ENCODE measurements at regions not wholly inside any gene's neighbourhood (a gene's known extent, or its start where the extent isn't known, plus 50 kb on each side); places are given as distances from the start of the nearest gene placed in this dataset.

DNA sequence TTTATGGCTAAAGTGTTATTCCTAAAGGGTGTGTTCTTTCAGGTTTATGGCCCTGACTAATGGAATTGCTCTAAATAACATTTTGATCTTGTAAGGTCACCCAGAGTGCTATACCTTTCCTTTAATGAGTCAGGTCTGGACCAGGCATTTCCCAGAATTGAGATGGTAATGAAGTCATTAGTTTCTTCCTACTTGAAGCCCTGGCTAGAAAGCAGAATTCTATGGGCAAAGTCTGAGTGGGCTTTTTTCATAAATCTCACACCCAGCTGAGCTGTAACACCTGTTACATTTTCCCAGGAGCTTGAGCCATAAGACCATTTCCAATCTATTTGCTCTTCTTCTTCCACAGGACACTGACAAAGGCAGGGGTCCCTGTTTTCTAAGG is 122.0 kb upstream of the ID4 start:
- CTCF ChIA-PET (ENCODE audit: partially characterized antibody): no interaction called here
- H3K18ac ChIP-seq (ENCODE audit: extremely low read depth, low read length): no peak overlapping the region
- no peak overlapping the region for H2AK5ac ChIP-seq (ENCODE audit: low read depth, low read length)
- H2BK15ac ChIP-seq (ENCODE audit: low read length): no peak overlapping the region
- no peaks in the 10 kb centered on the region for H4K20me1 ChIP-seq (replicated peaks in 1 of 2; ENCODE audit: control insufficient read depth in 1 of 2, insufficient read depth in 2 of 2, low read length in 2 of 2)
- DNase-seq (ENCODE audit: low read depth in 1 of 2, low spot score in 2 of 2) (no peak), FAIRE-seq (no peak)
- H4K8ac ChIP-seq (ENCODE audit: extremely low read depth, insufficient read depth, low read length): no peak overlapping the region
- no peaks in the 10 kb centered on the region for H3K36me3 ChIP-seq (ENCODE audit: control insufficient read depth in 2 of 4, insufficient read depth in 4 of 4, low read length in 3 of 4)
- H3K9me3 ChIP-seq (ENCODE audit: insufficient read depth in 2 of 2, low read depth in 1 of 2, low read length in 1 of 2): no peaks in the 10 kb centered on the region
- H2BK5ac ChIP-seq (ENCODE audit: low read depth, low read length): no peak overlapping the region
- H4K91ac ChIP-seq (replicated peaks; ENCODE audit: insufficient read length, low read length): no peak overlapping the region
- TF ChIP-seq NRF1 (IDR thresholded peaks at IDR 0.05; ENCODE audit: low read depth, low read length) (no peak), CREB1 (IDR thresholded peaks at IDR 0.05) (no peak), SP2 (IDR thresholded peaks at IDR 0.05; ENCODE audit: low read length) (no peak)
- TF ChIP-seq, protein P1, sequence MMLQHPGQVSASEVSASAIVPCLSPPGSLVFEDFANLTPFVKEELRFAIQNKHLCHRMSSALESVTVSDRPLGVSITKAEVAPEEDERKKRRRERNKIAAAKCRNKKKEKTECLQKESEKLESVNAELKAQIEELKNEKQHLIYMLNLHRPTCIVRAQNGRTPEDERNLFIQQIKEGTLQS (IDR thresholded peaks at IDR 0.05; ENCODE audit: insufficient read depth, low read depth, low read length): no peak
- H4K5ac ChIP-seq (ENCODE audit: insufficient read length, low read depth, low read length): no peak overlapping the region
- H3K14ac ChIP-seq (ENCODE audit: insufficient read length): no peak overlapping the region
- H2BK12ac ChIP-seq (ENCODE audit: low read depth, low read length): no peak overlapping the region
- H3K27me3 ChIP-seq (replicated peaks in 1 of 4; ENCODE audit: control insufficient read depth in 3 of 4, extremely low read depth in 1 of 4, insufficient read depth in 3 of 4, low read length in 3 of 4): no peaks in the 10 kb centered on the region
- H3K79me1 ChIP-seq (ENCODE audit: low read depth, low read length): no peaks in the 10 kb centered on the region
- no peak overlapping the region for H2AFZ ChIP-seq (ENCODE audit: low read length)
- no peak overlapping the region for H2BK20ac ChIP-seq (ENCODE audit: low read length)
- H3K27ac ChIP-seq (ENCODE audit: low read depth, low read length): no peak overlapping the region
- no peak overlapping the region for H3K56ac ChIP-seq (replicated peaks; ENCODE audit: insufficient read length, low read depth, low read length)
- no peak overlapping the region for H3K9ac ChIP-seq (replicated peaks in 1 of 4; ENCODE audit: extremely low read depth in 1 of 4, low read depth in 3 of 4, low read length in 3 of 4)
- POLR2A ChIA-PET (ENCODE audit: partially characterized antibody): interaction anchor here (0.6 to 1.7 kb wide), 3 partner anchors 14 to 269 kb away, joined by 3 to 7 read pairs (median 3); no protein-coding TSS in a partner anchor
- peaks cover 0 to 15% (median 9%) of the 10 kb centered on the region in 4 experiments; a peak in 5 of 7 replicates for H3K4me1 ChIP-seq (replicated peaks in 1 of 4; ENCODE audit: control insufficient read depth in 3 of 4, insufficient read depth in 4 of 4, low read length in 3 of 4)
- H3K79me2 ChIP-seq (ENCODE audit: control insufficient read depth in 1 of 2, insufficient read depth in 2 of 2, low read length in 2 of 2): no peaks in the 10 kb centered on the region
- H3K4ac ChIP-seq (replicated peaks; ENCODE audit: insufficient read length, low read depth, low read length): no peak overlapping the region
- no peaks in the 10 kb centered on the region for H3K23me2 ChIP-seq (ENCODE audit: low read depth, low read length)
- H3K4me3 ChIP-seq (ENCODE audit: extremely low read depth in 1 of 4, insufficient read depth in 2 of 4, low read depth in 3 of 4, low read length in 4 of 4): peak overlapping the region in 1 of 4 experiments; percentile 3; a peak in 1 of 8 replicates
- H3K23ac ChIP-seq (ENCODE audit: insufficient read length): no peak overlapping the region
- H2BK120ac ChIP-seq (replicated peaks; ENCODE audit: low read depth, low read length): no peak overlapping the region
- peak overlapping the region; percentile 2 to 18; a peak in 3 of 4 replicates for H3K4me2 ChIP-seq (ENCODE audit: insufficient read depth in 1 of 2, low read depth in 2 of 2, low read length in 2 of 2)

Measured in H1 (cell line).